ENCODE measurements at regions not wholly inside any gene's neighbourhood (a gene's known extent, or its start where the extent isn't known, plus 50 kb on each side); places are given as distances from the start of the nearest gene placed in this dataset.

DNA sequence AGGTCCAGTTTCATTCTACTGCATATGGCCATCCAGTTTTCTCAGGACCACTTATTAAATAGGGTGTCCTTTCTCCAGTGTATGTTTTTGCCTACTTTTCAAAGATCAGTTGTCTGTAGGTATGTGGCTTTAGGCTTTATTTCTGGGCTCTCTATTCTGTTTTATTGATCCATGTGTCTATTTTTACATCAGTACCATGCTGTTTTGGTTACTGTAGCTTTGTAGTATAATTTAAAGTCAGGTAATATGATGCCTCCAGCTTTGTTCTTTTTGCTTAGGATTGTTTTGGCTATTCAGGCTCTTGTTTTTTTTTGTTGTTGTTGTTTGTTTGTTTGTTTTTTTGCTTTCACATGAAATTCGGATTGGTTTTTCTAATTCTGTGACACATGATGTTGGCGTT is 124.4 kb upstream of the SLC35F3 start:
- Mint-ChIP-seq H3K27me3 (ENCODE audit: unreplicated experiment) (no peaks in the 10 kb centered on the region), H3K4me3 (ENCODE audit: low read depth, unreplicated experiment) (no peak overlapping the region), H3K9me3 (ENCODE audit: low read depth, unreplicated experiment) (peaks cover 4% of the 10 kb centered on the region), H3K4me1 (ENCODE audit: low read depth, unreplicated experiment) (no peaks in the 10 kb centered on the region), H3K27ac (ENCODE audit: unreplicated experiment) (no peak overlapping the region), H3K36me3 (ENCODE audit: insufficient read depth, unreplicated experiment) (no peaks in the 10 kb centered on the region)
- no peak for DNase-seq
- BruUV-seq (replicated peaks), result no TSS peak
- intact Hi-C loops (cut with micrococcal nuclease; ENCODE audit: unreplicated experiment), result no loop called here
- CTCF ChIA-PET, result no interaction called here
- TF ChIP-seq, protein P1, sequence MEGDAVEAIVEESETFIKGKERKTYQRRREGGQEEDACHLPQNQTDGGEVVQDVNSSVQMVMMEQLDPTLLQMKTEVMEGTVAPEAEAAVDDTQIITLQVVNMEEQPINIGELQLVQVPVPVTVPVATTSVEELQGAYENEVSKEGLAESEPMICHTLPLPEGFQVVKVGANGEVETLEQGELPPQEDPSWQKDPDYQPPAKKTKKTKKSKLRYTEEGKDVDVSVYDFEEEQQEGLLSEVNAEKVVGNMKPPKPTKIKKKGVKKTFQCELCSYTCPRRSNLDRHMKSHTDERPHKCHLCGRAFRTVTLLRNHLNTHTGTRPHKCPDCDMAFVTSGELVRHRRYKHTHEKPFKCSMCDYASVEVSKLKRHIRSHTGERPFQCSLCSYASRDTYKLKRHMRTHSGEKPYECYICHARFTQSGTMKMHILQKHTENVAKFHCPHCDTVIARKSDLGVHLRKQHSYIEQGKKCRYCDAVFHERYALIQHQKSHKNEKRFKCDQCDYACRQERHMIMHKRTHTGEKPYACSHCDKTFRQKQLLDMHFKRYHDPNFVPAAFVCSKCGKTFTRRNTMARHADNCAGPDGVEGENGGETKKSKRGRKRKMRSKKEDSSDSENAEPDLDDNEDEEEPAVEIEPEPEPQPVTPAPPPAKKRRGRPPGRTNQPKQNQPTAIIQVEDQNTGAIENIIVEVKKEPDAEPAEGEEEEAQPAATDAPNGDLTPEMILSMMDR (IDR thresholded peaks at IDR 0.05; ENCODE audit: unreplicated experiment), result no peak

DNA sequence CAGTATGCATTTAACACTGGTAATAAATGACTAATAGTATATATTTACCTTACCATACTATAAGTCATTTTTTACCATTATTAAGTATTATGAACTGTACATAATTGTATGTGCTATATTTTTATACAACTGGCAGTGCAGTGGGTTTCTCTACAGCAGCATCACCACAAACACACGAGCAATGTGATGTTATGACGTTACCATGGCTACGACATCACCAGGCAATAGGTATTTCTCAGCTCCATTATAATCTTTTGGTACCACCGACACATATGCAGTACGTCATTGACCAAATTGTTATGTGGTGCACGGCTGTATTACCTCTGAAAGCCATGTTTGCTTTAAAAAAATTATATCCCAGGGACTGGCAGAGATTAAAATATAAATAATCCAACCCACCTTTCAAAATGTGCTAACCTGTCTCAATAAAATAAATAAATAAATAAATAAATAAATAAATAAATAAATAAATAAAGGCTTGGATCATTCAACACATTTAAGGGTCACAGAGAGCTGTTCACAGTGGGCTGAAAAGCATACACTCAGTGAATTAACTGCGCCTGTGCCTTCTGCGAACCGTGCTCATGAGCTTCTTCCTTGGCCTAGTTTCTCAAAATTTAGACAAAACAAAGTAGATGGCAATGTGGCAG is 121.4 kb upstream of the SLC35F3 start:
- BruUV-seq (replicated peaks), result no TSS peak
- intact Hi-C loops (cut with micrococcal nuclease; ENCODE audit: unreplicated experiment), result no loop called here
- DNase-seq, result no peak
- Mint-ChIP-seq H3K27ac (ENCODE audit: unreplicated experiment) (no peak overlapping the region), H3K4me1 (ENCODE audit: low read depth, unreplicated experiment) (no peaks in the 10 kb centered on the region), H3K4me3 (ENCODE audit: low read depth, unreplicated experiment) (no peak overlapping the region), H3K27me3 (ENCODE audit: unreplicated experiment) (no peaks in the 10 kb centered on the region), H3K9me3 (ENCODE audit: low read depth, unreplicated experiment) (peaks cover 4% of the 10 kb centered on the region), H3K36me3 (ENCODE audit: insufficient read depth, unreplicated experiment) (no peaks in the 10 kb centered on the region)
- TF ChIP-seq, protein P1 (IDR thresholded peaks at IDR 0.05; ENCODE audit: unreplicated experiment), result no peak
- CTCF ChIA-PET, result no interaction called here

DNA sequence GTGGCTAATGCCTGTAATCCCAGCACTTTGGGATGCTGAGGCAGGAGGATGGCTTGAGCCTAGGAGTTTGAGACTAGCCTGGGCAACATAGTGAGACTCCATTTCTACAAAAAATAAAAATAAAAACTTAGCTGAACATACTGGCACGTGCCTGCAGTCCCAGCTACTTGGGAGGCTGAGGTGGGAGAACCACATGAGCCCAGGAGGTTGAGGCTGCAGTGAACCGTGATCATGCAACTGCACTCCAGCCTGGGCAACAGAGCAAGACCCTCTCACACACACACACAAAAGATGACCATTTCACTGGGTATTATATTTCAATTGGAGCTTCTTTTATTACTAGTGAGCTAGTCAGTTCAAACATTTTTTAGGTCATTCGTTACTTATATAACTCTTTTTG is 116.9 kb upstream of the SLC35F3 start:
- intact Hi-C loops (cut with micrococcal nuclease; ENCODE audit: unreplicated experiment), result no loop called here
- Mint-ChIP-seq H3K4me3 (ENCODE audit: low read depth, unreplicated experiment) (no peak overlapping the region), H3K9me3 (ENCODE audit: low read depth, unreplicated experiment) (no peaks in the 10 kb centered on the region), H3K27me3 (ENCODE audit: unreplicated experiment) (no peaks in the 10 kb centered on the region), H3K27ac (ENCODE audit: unreplicated experiment) (no peak overlapping the region), H3K4me1 (ENCODE audit: low read depth, unreplicated experiment) (no peaks in the 10 kb centered on the region), H3K36me3 (ENCODE audit: insufficient read depth, unreplicated experiment) (no peaks in the 10 kb centered on the region)
- CTCF ChIA-PET, result interaction anchor here (1.0 kb wide), 1 partner anchor 17 kb away, joined by 3 read pairs; no protein-coding TSS in a partner anchor
- TF ChIP-seq, protein P1 (IDR thresholded peaks at IDR 0.05; ENCODE audit: unreplicated experiment), result no peak
- DNase-seq, result no peak
- BruUV-seq (replicated peaks), result no TSS peak

DNA sequence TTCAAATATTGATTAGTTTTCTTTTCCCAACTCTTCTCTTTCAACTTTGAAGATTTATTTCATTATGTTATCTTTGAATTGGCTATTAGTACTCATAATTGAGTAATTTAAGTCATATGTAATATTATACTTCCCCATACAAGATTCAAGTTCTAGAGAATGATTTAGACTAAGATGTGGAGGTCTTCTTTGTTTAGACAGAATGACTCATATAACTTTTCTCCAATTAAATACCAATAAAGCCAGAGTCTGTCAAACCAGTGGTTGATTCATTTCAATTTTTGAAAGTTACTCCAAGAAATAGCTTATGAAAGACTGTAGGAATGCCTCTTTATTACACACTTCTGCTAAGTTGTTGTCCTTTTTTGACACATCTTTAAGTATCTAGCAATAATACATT is 115.8 kb upstream of the SLC35F3 start:
- Mint-ChIP-seq H3K9me3 (ENCODE audit: low read depth, unreplicated experiment) (no peaks in the 10 kb centered on the region), H3K4me1 (ENCODE audit: low read depth, unreplicated experiment) (no peaks in the 10 kb centered on the region), H3K27me3 (ENCODE audit: unreplicated experiment) (no peaks in the 10 kb centered on the region), H3K4me3 (ENCODE audit: low read depth, unreplicated experiment) (no peak overlapping the region), H3K27ac (ENCODE audit: unreplicated experiment) (no peak overlapping the region), H3K36me3 (ENCODE audit: insufficient read depth, unreplicated experiment) (no peaks in the 10 kb centered on the region)
- intact Hi-C loops (cut with micrococcal nuclease; ENCODE audit: unreplicated experiment), result no loop called here
- TF ChIP-seq, protein P1 (IDR thresholded peaks at IDR 0.05; ENCODE audit: unreplicated experiment), result no peak
- no peak for DNase-seq
- CTCF ChIA-PET, result no interaction called here
- BruUV-seq (replicated peaks), result no TSS peak

Measured in Calu3 (cell line).